Spleen (tissue), 11 donors: ENCODE measurements at regions not wholly inside any gene's neighbourhood (a gene's known extent, or its start where the extent isn't known, plus 50 kb on each side); places are given as distances from the start of the nearest gene placed in this dataset.

Experiments used
- DNase-seq: peaks from one replicate; pipeline ENCODE4 v3.0.0-alpha.2; 2020
- H3K27ac ChIP-seq, 8 donors: fragments of 200-600 bp; sonication (generic) in 7 of 8; 1 replicate in 4 of 8; 2 replicates in 4 of 8; pipeline versions ENCODE4 v1.5.0 to v1.8.0; 2016 to 2021; ENCODE audit warnings: inconsistent platforms in 4 of 8, mild to moderate bottlenecking in 4 of 8, moderate library complexity in 1 of 8
- H3K27me3 ChIP-seq, 7 donors: fragments of 200-600 bp; sonication (generic) in 6 of 7; replicated peaks in 1 of 7; 1 replicate in 4 of 7; 2 replicates in 3 of 7; pipeline versions ENCODE4 v1.5.0 to v1.8.0; 2016 to 2021; ENCODE audit warnings: inconsistent platforms in 3 of 7, mild to moderate bottlenecking in 1 of 7
- H3K36me3 ChIP-seq, 6 donors: fragments of 200-600 bp; sonication (generic) in 5 of 6; 1 replicate in 4 of 6; 2 replicates in 2 of 6; pipeline versions ENCODE4 v1.5.0 to v1.8.0; 2016 to 2021; ENCODE audit warnings: inconsistent platforms in 2 of 6
- H3K4me1 ChIP-seq, 6 donors: fragments of 200-600 bp; sonication (generic) in 5 of 6; 1 replicate in 3 of 6; 2 replicates in 3 of 6; pipeline versions ENCODE4 v1.5.0 to v1.8.0; 2016 to 2021; ENCODE audit warnings: inconsistent platforms in 3 of 6
- H3K4me3 ChIP-seq, 8 donors: fragments of 200-600 bp; sonication (generic) in 7 of 8; 1 replicate in 4 of 8; 2 replicates in 4 of 8; pipeline versions ENCODE4 v1.5.0 to v1.8.0; 2016 to 2021; ENCODE audit warnings: inconsistent platforms in 4 of 8, mild to moderate bottlenecking in 4 of 8, moderate library complexity in 2 of 8
- H3K9me3 ChIP-seq, 8 donors: fragments of 200-600 bp; sonication (generic) in 7 of 8; 1 replicate in 4 of 8; 2 replicates in 4 of 8; pipeline versions ENCODE4 v1.5.0 to v1.8.0; 2016 to 2021; ENCODE audit warnings: inconsistent platforms in 4 of 8
- POLR2A ChIP-seq, 3 donors: fragments of 450-650 bp; IDR thresholded peaks; one replicate each; pipeline ENCODE4 v1.5.1; 2017; ENCODE audit warnings: antibody characterized with exemption in 3 of 3, mild to moderate bottlenecking in 1 of 3
- POLR2AphosphoS5 ChIP-seq, 3 donors: sonication (generic); formaldehyde crosslinking; IDR thresholded peaks; one replicate each; pipeline ENCODE4 v1.5.1; 2017; ENCODE audit warnings: antibody characterized with exemption in 3 of 3
- WGBS, 5 donors: extraction: QIAGEN DNeasy Blood & Tissue Kit in 3 of 5; methylation state at CpG; one replicate each; pipeline versions ENCODE4 v1.1.5 to v1.1.7; 2013 to 2018; 5-methylcytosine and 5-hydroxymethylcytosine counted together
- intact Hi-C: fragments of 100-400 bp; cut with DNase I; formaldehyde crosslinking; loops from one replicate; pipeline ENCODE4 v1.15.0; 2023; ENCODE audit warnings: low total_unique reads
- TF ChIP-seq, protein P1 (sequence below), 11 experiments: fragments of 200-600 bp in 7 of 11; fragments of 450-650 bp in 4 of 11; sonication (generic) in 4 of 11; IDR thresholded peaks in 8 of 11; conservative IDR thresholded peaks in 3 of 11; 1 replicate in 7 of 11; 2 replicates in 4 of 11; pipeline versions ENCODE4 v1.4.0 to v1.8.0; 2016 to 2021; ENCODE audit warnings: antibody characterized with exemption in 11 of 11, inconsistent platforms in 4 of 11, mild to moderate bottlenecking in 1 of 11
- donor health status: healthy with polysubstance abuse.
- donor health status: DM: no; HTN: no; CAD: no; lungs with moderate emphysema.
- donor health status: DM: no; HTN: no; CAD: no.
- donor health status: Bipolar disorder and iron deficiency.
- donor health status: healthy.
- donor health status: DM: no; HTN: no; CAD: no.
- donor health status: DM: yes; HTN: yes; CAD: no.

DNA sequence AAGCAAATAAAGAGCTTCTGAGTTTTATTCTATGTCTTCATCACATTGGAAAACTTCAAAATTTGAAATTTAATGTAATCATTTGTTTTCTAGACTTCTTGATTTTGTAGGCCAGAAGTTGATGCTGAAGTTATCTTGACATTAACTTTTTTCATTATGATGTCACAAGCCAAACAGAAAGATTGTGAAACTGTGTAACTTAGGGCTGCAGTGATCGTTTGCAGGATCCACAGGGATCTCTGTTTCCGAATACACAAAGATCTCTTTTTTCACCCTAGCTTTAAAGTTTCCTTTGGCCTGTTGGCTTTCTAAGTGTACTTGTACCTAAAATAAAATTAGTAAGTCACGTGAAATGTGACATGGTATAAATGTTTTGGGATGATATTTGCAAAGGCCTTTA is 594.9 kb upstream of the CDH2 start:
- H3K36me3 ChIP-seq = no peaks in the 10 kb centered on the region
- intact Hi-C loops = no loop called here
- 74 to 91% (median 78%) methylated on average over 3 of the region's 3 CpGs for WGBS, 5 donors
- no peak overlapping the region for H3K27ac ChIP-seq
- H3K4me1 ChIP-seq = no peaks in the 10 kb centered on the region
- no peak for DNase-seq
- no peak overlapping the region for H3K4me3 ChIP-seq
- H3K9me3 ChIP-seq = peaks cover 0 to 5% (median 0%) of the 10 kb centered on the region in 8 donors
- TF ChIP-seq, protein P1, sequence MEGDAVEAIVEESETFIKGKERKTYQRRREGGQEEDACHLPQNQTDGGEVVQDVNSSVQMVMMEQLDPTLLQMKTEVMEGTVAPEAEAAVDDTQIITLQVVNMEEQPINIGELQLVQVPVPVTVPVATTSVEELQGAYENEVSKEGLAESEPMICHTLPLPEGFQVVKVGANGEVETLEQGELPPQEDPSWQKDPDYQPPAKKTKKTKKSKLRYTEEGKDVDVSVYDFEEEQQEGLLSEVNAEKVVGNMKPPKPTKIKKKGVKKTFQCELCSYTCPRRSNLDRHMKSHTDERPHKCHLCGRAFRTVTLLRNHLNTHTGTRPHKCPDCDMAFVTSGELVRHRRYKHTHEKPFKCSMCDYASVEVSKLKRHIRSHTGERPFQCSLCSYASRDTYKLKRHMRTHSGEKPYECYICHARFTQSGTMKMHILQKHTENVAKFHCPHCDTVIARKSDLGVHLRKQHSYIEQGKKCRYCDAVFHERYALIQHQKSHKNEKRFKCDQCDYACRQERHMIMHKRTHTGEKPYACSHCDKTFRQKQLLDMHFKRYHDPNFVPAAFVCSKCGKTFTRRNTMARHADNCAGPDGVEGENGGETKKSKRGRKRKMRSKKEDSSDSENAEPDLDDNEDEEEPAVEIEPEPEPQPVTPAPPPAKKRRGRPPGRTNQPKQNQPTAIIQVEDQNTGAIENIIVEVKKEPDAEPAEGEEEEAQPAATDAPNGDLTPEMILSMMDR (IDR thresholded peaks at IDR 0.05 in 8 of 11, conservative IDR thresholded peaks at IDR 0.05 in 3 of 11) = no peak
- TF ChIP-seq POLR2AphosphoS5 (IDR thresholded peaks at IDR 0.05) = no peak
- no peak for TF ChIP-seq POLR2A (IDR thresholded peaks at IDR 0.05)
- H3K27me3 ChIP-seq = no peaks in the 10 kb centered on the region

DNA sequence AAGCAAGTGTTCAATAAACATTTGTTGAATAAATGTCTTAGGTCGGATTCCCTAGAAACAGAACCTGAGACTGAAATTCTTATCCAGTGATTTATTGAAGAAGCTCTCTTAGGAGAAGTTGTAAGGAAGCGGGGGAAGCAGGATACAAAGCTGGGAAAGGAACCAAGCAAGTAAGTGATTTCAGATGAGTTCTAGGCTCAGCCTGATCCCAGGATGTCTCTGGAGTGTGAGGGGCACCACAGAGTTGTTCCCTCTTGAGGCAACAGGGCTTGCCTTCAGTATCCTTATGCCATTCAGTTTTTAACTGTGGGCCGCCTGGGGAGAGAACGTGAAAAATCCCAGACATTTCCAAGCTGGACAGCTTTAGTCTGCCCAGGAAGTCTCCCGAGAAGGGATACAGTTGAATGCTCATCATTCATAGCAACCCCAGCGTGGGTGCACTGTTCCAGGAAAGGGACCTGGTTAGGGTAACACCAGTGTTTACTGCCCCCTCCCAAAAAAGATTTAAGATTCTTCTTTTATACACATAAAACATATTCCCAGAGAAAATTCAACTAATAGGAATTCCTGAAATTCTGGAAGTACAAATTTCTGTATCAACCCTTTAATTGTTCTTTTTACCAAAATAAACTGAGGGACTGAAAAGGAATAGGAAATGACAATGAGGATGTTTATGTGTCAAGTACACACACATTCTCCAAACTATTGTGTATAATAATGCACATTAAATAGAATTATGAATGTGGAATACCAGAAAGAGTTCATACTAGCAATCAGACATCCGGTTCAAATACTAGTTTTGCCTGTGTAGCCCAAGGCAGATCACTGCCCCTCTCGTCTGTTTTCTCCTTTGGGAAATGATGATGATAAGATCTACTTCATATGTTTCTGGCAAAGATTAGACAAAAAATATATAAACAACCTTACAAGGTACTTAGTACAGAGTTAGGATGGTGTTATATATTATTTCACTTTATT is 592.1 kb upstream of the CDH2 start:
- intact Hi-C loops = no loop called here

DNA sequence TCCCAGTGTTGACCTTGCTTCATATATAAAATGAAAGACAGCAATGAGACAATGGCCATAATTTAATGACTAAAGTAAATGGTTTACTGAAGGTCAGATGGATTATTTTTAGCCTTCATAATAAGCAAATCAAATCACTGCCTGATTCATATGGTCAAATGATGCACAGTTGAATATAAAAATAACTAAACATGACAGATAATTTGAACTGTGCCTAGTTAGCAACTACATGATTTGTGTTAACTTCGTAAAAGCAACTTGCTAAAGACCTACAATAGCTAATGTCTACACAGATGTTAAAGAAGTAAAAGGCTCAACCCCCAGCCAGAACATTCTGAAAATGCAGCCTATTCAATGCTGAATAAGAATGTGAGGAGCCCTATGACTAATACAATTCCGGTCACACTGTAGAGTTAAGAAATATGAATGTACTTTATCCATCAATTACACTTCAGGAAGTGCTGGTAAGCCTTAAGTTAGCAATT is 590.8 kb upstream of the CDH2 start:
- no peaks in the 10 kb centered on the region for H3K36me3 ChIP-seq
- WGBS, 5 donors = 74 to 94% (median 84%) methylated on average over 2 of the region's 2 CpGs
- no peak for DNase-seq
- H3K9me3 ChIP-seq = no peaks in the 10 kb centered on the region
- intact Hi-C loops = no loop called here
- H3K27me3 ChIP-seq = no peaks in the 10 kb centered on the region
- TF ChIP-seq POLR2AphosphoS5 (IDR thresholded peaks at IDR 0.05) (no peak), POLR2A (IDR thresholded peaks at IDR 0.05) (no peak)
- TF ChIP-seq, protein P1 (IDR thresholded peaks at IDR 0.05 in 8 of 11, conservative IDR thresholded peaks at IDR 0.05 in 3 of 11) = no peak
- H3K4me3 ChIP-seq = no peak overlapping the region
- H3K27ac ChIP-seq = no peak overlapping the region
- no peaks in the 10 kb centered on the region for H3K4me1 ChIP-seq

More for the DNA sequence above, 592.1 kb upstream of the CDH2 start:
- 63 to 82% (median 75%) methylated on average over 8 of the region's 8 CpGs for WGBS, 5 donors
- Histone ChIP-seq H3K4me1 (no peaks in the 10 kb centered on the region), H3K4me3 (no peak overlapping the region), H3K9me3 (peaks cover 0 to 5% (median 0%) of the 10 kb centered on the region in 8 donors), H3K36me3 (no peaks in the 10 kb centered on the region), H3K27ac (no peak overlapping the region), H3K27me3 (no peaks in the 10 kb centered on the region)
- DNase-seq = no peak
- TF ChIP-seq POLR2A (IDR thresholded peaks at IDR 0.05) (no peak), POLR2AphosphoS5 (IDR thresholded peaks at IDR 0.05) (no peak)
- TF ChIP-seq, protein P1 (IDR thresholded peaks at IDR 0.05 in 8 of 11, conservative IDR thresholded peaks at IDR 0.05 in 3 of 11) = no peak

DNA sequence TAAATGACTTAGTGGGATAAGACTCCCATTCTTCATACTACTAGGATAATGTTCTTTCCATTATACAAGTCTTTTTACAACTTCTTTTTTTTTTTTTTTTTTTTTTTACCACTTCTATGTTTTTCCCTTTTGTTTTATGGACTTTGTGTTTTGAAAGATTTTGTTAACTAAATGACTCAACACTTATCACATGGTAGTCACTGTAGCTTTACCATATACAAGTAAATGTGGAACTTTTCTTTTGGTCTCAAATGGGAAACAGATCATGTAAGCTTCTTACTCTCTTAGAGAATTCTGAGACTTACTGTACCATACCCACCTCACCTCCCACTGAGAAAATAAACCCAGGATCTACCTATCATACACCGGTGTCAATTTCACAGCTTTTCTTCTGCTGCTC is 590.3 kb upstream of the CDH2 start:
- TF ChIP-seq, protein P1 (IDR thresholded peaks at IDR 0.05 in 8 of 11, conservative IDR thresholded peaks at IDR 0.05 in 3 of 11) = no peak
- TF ChIP-seq POLR2A (IDR thresholded peaks at IDR 0.05) (no peak), POLR2AphosphoS5 (IDR thresholded peaks at IDR 0.05) (no peak)
- intact Hi-C loops = no loop called here
- Histone ChIP-seq H3K36me3 (no peaks in the 10 kb centered on the region), H3K4me1 (no peaks in the 10 kb centered on the region), H3K27me3 (no peaks in the 10 kb centered on the region), H3K4me3 (no peak overlapping the region), H3K27ac (no peak overlapping the region), H3K9me3 (no peaks in the 10 kb centered on the region)
- 91 to 94% (median 92%) methylated on average over 1 of the region's 1 CpG for WGBS, 5 donors
- DNase-seq = no peak
